ENCODE measurements at regions not wholly inside any gene's neighbourhood (a gene's known extent, or its start where the extent isn't known, plus 50 kb on each side); places are given as distances from the start of the nearest gene placed in this dataset.
"Not testable (repeated sequence)": the region's sequence is repeated elsewhere in the genome, so short reads cannot be mapped to it uniquely, and the experiment has no call there.

DNA sequence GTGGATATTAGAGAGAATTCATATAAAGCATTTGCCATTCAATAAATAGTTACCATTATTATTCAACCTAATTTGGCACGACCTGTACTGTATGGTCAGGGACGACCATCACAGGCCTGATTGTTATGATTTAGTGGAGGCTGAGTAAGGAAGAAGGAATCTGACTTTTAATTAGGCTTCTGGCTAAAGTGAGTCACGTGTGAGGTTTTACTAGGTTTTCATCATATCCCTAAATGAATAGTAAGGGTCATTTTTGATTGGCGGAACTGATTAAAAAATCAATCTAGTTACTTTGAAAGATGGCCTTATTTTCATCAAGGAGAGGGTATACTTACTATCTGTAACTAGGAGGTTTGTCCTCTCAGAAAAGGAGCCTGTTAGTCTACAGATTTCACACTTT lies 143.4 kb downstream of the ADCYAP1 start:
- no peak for DNase-seq

DNA sequence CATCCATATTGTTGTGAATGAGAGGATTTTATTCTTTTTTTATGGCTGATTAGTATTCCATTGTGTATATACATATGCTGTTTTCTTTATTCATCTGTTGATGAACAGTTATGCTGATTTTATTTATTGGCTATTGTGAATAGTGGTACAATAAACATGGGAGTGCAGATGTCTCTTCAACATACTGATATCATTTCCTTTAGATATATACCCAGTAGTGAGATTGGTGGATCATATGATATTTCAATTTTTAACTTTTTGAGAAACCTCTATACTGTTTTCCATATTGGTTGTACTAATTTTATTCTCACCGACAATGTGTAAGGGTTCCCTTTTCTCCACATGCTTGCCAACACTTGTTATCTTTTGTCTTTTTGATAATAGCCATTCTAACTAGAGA lies 144.5 kb downstream of the ADCYAP1 start:
- DNase-seq, result no peak

DNA sequence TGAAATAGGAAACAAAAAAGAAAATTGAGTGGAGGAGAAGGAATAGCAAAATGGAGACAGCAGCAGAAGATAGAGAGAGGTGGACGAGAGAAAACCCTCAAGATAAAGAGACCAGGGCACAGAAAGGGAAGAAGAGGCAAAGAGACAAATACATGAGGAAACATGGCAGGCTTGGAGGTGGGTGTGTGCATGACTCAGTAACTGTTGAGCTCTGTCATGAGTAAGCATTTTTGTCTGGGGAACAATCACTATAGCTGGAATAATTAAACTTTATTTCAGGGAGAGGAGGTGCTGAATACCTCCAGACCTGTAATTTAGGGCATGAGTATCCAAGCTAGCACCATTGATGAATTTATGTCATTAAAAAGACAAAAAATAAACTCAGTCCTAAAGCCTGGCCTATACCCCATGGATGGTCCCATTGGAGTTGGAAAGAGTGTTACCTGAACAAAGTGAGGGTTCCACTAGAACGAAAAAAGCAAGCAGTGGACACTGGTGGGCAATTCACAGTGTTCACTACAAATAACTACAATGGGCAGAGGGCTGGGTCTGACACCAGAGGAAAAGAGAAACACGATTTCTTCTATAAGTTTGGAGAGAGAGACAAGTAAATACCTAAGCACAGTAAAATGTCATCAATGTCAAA lies 145.5 kb downstream of the ADCYAP1 start:
- no peak for DNase-seq

DNA sequence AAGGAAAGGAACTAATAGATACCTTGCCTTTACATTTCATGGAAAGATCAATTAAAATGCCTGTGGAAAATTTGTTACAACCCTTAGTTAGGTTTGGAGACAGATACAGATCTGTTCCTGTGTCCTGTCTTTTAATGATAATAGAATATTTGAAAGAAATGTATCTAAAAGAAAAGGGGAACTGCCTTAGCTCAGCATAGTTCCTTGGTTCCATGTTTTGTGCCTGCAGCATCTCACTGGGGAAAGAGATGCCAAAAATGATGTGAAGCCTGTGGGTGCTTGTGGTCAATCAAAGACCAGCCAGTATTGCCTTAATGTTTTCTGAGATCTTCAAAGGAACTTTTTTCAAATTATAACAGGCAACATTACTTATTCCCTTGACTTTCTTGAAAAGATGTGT lies 147.6 kb downstream of the ADCYAP1 start:
- no peak for DNase-seq

DNA sequence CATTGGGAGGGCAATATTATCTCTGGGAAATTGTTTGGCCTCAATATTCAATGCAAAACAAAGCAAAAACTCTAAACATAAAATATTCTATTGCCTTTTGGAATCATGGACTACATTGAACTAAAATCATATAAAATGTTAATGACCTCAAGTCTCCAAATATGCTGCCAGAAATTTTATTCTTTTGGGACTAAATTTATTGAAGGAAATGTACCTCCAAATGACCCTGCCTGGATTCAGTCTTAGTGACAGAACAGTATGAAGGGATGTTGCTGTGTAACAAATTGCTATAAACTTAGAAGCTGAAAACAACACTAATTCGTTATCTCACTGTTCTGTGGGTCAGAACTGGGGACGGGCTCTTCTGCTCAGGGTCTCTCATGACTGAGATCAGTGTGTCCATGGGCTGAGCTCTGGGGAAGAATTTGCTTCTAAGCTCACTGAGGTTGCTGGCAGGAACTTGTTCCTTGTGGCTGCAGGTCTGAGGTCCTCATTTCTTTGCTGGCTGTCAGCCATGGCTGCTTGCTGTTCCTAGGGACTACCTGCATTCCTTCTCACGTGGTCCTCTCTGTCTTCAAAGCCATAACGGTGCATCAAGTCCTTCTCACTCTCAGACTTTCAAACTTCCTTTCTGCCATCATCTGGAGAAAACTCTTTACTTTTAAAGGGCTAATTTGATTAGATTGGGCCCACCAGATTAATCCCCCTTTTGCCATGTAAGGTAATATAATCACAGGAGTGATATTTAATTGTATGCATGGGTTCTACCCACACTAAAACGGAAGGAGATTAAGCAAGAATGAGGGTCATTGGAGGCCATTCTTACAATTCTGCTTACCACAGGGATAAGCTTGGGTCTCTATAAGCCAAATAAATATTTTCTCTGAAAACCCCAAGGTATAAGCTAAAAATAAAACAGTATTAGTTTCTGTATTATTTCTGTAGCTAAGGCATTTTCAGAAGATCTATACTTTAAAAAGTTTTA lies 149.0 kb downstream of the ADCYAP1 start:
- DNase-seq, result no peak

DNA sequence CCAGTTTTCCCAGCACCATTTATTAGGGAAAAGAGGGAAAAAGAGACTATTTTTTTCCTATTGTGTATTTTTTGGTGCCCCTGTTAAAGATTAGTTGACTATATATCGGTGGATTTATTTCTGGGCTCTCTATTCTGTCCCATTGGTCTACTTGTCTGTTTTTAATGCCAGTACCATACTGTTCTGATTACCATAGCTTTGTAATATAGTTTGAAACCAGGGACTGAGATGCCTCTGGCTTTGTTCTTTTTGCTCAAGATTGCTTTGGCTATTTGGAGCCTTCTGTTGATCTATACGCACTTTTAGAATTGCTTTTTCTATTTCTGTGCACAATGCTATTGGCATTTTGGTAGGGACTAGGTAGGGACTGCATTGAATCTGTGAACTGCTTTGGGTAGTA lies 151.7 kb downstream of the ADCYAP1 start:
- DNase-seq, result no peak

DNA sequence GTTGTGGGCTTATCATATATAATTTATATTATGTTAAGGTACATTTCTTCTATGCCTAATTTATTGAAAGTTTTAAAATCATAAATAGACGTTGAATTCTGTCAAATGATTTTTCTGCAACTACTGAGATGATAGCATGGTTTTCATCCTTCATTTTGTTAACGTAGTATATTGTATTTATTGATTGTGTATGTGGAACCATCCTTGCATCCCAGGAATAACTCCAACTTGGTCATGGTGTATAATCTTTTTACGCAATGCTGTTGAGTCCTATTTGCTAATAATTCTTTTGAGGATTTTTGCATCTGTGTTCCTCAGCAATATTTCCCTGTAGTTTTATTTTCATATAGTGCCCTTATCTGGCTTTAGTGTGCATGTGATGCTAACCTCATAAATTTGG lies 152.7 kb downstream of the ADCYAP1 start:
- DNase-seq, result no peak

DNA sequence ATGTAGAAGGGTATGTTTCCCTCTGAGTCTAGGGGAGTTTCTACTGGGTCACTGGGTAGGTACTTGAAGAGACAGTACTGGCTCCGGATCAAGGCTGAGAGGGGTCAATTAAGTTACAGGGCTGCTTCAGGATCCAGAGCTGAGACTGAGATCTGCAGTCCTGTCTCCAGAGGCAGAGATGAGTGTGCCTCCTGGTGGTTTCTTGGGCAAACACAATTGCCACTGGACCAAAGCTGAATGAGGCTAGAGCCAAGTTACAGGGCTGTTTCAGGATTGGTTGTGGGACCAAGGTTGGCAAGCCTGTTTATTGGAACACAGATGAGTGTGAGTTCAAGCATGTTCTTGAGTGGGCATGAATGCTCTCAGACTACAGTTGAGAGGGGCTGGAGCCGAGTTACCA lies 157.9 kb downstream of the ADCYAP1 start:
- DNase-seq, result no peak

DNA sequence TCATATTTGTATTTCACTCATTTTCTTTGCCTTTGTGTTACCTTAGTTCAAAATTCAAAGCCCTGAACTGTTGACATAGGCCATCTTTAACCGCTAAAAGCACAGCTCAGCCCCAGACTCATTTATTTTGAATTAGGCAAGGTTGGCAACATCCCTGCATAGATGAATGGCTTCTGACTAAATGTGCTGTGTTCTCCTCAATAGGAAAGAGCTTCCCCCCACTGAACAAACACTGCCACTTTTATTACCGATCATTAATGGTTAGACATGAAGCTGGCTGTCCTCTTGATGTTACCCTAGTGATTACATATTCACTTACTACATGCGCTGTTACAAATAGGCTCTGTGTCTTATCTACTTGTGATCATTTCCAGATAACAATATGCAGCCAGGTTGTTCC lies 170.7 kb downstream of the ADCYAP1 start:
- DNase-seq, result no peak

DNA sequence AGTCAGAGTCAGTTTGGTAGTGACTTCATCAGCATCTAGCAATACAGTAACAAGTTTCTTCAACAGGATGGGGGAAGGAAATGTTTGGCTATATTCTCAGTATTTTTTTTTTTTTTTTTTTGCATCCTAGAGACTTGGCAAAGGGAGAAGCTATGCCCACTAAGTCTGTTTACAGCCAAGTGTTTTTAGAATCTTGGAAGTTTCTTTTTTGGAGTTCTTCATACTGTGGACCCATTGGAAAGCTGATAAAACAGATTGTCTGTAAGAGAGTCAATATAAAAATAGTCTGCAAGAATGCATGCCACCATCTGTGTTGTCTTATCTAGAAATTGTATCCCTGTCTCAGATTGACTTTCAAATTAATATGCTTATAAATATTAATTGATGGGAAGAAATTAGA lies 171.2 kb downstream of the ADCYAP1 start:
- DNase-seq, result no peak

DNA sequence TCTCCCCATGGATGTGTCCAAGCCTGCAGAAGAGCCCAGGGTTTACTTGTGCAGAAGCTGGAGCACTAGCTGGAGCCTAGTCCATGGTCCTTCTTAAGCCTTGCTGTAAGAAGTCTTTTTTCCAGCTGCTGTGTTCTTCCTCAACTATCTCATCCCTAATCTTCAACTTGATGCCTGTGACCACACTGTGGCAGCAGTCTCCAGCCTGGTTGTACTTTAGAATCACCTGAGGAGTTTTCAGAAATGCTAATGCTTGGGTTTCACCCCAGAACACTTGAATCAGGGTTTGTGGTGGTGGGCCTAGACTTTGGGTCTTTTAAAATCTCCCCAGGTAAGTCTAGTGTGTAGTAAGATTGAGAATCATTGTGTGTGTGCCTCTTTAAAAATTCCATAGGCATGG lies 173.6 kb downstream of the ADCYAP1 start:
- no peak for DNase-seq

DNA sequence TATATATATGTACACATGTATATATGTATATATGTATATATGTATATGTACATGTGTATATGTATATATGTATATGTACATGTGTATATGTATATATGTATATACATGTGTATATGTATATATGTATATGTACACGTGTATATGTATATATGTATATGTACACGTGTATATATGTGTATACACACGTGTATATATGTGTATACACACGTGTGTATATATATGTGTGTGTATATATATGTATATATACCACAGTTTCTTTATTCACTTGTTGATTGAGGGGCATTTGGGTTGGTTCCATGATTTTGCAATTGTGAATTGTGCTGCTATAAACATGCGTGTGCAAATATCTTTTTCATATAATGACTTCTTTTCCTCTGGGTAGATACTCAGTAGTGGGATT lies 179.0 kb downstream of the ADCYAP1 start:
- not testable (repeated sequence) for DNase-seq

DNA sequence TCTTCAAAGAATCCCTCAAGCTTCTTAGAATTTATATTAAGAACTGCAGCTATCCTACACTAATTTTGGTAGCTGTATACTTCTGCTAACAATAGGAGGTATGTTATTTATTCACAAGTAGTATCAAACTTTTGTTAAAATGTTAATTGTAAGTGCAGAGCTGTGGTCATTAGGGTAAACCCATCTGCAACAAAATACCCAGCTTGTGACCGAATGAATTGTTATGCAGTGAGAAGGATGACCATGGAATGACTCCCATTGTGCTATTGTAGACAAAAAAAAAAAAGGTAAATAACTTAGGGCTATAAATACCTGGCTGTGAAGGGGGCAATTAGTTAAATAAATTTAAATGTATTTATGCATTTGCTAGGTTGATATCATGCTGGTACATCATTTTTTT lies 186.1 kb downstream of the ADCYAP1 start:
- DNase-seq, result no peak

DNA sequence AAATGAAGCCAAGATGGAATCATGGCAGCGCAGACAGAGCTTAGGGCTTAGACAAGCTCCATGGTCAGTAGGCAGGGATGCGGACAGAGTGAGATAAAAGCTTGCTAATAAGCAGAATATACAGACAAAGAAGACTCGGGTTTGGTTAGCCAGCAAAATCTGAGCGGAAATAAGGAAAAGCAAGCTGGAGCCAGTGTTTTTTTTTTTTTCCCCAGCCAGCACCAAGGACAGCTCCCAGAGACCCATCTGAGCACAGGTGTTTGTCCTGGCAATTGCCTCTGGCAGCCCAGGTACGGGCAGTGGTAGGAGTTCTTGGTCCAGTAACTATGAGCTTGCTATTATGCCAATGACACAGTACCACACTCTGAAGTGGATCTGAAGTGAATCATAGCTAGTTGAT lies 187.6 kb downstream of the ADCYAP1 start:
- DNase-seq, result no peak

DNA sequence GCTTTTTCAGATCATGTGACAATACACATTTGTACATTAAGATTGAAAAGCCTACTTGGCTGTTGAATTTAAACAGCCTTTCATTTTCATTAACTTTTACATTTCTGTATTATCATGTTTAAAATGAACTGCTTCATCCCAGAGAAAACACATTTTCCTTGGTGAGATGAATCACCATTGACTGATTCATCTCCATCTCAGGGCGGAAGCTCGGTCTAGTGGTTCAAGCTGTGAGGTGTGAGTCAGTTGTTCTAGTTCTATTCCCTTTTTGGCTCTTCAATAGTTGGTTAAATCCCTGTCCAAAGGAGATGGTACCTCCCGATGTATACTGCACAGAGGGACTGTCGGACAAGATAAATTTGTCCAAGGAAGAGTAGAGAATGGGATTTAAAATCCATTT lies 189.7 kb downstream of the ADCYAP1 start:
- no peak for DNase-seq

DNA sequence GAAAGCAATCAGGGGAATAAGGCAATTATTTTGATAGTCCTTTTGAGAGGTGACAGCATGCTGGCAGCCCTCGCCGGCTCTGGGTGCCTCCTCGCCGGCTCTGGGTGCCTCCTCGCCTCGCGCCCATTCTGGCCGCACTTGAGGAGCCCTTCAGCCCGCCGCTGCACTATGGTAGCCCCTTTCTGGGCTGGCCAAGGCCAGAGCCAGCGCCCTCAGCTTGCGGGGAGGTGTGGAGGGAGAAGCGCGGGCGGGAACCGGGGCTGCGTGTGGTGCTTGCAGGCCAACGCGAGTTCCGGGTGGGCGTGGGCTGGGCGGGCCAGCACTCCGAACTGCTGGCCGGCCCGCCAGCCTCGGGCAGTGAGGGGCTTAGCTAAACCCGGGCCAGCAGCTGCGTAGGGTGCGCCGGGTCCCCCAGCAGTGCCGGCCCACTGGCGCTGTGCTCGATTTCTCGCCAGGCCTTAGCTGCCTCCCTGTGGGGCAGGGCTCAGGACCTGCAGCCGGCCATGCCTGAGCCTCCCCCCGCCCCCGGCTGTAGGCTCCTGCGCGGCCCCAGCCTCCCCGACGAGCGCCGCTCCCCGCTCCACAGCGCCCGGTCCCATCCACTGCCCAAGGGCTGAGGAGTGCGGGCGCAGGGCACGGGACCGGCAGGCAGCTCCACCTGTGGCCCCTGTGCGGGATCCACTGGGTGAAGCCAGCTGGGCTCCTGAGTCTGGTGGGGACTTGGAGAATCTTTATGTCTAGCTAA lies 193.5 kb downstream of the ADCYAP1 start:
- not testable (repeated sequence) for DNase-seq

DNA sequence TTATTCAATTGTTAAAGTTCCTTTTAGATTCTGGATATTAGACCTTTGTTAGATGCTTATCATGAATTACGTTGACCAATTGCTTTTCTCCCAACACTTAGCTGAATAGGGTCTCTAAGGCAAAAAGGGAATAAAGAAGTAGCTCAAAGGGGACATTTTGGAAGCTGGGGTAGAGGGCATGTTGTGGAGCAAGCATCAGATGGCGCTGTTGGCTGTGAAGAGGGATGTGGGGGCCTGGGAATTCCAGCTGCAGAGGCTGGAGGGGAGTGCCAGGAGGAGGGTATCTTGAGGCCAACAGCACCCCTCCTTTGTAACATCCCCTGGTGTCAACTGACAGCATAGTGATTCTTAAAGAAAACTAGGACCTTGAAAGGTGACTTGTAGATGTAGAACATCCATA lies 198.2 kb downstream of the ADCYAP1 start:
- no peak for DNase-seq

DNA sequence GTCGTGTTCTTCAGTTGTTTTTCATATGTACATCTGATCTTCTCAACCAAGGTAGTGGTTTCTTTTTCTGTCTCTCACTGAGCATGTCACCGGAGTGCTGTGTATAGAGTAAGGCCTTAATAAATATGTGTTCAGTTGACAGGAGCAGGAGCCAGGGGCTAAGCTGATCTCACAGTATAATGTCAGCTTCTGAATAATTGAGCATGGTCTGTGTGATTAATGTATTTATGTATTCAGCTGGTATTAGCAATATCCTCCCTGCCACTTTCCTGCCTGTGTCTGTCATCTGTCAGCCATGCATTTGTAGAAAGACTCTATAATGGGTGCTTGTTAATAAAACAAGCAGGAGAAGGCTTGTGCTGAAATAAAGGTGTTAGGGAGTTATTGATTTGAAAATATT lies 198.9 kb downstream of the ADCYAP1 start:
- DNase-seq, result no peak

DNA sequence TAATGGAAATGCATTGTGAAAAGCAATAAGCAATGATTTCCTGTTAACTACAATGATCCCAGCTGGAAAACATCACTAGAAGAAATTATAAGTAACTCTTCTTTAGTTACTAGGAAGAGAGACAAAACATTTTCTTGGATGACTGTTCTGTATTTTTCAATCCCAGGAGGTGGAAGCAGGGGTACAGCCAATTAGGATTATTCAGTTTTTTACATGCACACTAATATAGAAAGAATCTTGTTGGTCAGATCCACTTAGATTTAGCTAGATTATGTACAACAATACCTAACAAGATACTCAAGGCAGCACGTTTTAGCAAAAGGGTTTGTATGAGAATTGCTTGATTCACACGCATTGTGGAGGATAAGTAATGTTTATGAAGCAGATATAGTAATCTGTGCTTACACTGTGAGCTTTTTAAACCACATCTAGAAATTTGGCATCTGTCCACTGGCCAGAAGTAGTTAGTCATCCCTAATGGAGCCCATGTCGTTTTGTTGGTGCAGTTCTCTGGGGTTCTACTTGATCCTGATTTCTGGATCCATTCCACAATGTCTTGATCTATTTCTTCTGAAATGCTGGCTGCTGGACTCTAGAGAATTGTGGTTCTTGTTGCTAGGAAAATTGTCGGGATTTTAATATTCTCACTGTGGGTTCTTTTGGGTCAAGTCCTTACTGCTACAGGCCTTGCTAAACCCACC lies 199.7 kb downstream of the ADCYAP1 start:
- no peak for DNase-seq

DNA sequence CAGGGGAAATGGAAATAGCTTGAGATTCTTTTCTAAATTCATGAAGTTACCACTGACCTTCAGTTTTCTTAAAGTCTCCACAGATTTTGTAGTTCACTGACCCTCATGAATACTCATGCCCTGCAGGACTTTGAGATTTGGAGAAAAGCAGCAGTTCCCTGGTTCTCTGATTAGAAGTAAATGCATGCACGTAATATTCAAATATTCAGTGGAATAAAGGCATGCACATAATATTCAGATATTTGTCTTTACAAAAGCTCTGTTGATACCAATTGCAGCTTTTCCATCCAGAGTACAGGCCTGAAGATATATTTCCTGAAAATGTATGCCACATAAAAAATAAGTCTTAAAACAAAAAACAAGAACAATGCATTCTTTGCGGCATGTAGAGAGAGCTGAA lies 219.8 kb downstream of the ADCYAP1 start:
- DNase-seq, result no peak

DNA sequence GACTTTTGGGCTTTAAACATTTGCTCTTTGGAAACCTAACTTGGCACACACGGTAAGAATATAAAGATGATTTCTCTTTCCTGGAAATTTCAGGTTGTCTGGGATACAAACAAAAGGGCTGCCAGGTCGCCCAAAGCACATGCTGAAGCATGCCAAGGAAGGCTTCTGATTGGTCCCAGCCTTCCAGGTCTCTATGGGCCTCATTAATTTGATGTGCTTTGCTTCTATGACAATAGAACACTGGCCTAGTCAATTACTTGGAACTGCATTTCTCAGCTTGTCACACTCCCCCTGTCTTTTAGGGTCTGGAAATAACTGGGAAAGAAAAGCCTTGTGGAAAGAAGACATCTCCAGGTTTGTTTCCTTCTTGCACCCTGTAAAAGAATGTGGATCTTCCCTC lies 228.9 kb downstream of the ADCYAP1 start:
- DNase-seq, result no peak

DNA sequence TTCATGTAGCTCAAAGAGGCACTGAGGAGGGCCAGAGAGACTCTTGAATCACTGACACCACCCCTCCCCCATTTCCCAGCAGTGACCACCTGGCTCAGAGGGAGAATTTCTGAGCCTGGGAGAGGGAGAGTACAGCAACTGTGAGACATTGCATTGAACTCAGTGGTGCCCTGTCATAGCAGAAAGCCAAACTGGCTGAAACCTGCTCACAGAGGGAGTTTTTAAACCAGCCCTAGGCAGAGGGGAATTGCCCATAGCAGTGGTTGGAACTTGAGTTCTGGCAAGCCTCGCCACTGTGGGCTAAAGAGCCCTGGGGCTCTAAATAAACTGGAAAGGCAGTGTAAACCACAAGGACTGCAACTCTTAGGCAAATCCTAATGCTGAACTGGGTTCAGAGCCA lies 243.1 kb downstream of the ADCYAP1 start:
- no peak for DNase-seq

DNA sequence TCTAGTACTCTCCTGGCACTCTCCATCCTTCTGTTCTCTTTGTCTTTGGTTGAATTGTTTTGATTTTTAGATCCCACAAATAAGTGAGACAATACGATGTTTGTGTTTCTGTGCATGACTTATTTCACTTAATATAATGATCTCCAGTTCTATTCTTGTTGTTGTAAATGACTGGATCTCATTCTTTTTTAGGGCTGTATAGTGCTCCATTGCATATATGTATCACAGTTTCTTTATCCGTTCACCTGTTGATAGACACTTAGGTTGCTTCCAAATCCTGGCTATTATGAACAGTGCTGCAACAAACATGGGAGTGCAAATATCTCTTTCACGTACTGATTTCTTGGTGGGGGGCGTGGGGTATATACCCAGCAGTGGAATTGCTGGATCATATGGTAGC lies 245.0 kb downstream of the ADCYAP1 start:
- DNase-seq, result no peak

All from NCI-H1694 treated with DMSO at 0.1 percent for 48 hours (cell line).